Adrenal gland (tissue), 9 donors: ENCODE measurements at regions not wholly inside any gene's neighbourhood (a gene's known extent, or its start where the extent isn't known, plus 50 kb on each side); places are given as distances from the start of the nearest gene placed in this dataset.
"Not testable (repeated sequence)": the region's sequence is repeated elsewhere in the genome, so short reads cannot be mapped to it uniquely, and the experiment has no call there.

ENCODE experiments used
- DNase-seq, 7 donors: peaks; one replicate each; pipeline ENCODE4 v3.0.0-alpha.2; 2019 to 2020
- H3K27ac ChIP-seq, 5 donors: fragments of 200-600 bp; sonication (generic) in 4 of 5; 1 replicate in 3 of 5; 2 replicates in 2 of 5; pipeline versions ENCODE4 v1.5.1 to v1.8.0; 2016 to 2020; ENCODE audit warnings: mild to moderate bottlenecking in 1 of 5
- H3K27me3 ChIP-seq: fragments of 200-600 bp; 2 replicates; pipeline ENCODE4 v1.8.0; 2021
- H3K36me3 ChIP-seq, 2 donors: fragments of 200-600 bp; replicated peaks in 1 of 2; 1 replicate in 1 of 2; 2 replicates in 1 of 2; pipeline versions ENCODE4 v1.5.1 to v1.8.0; 2018 to 2022
- H3K4me1 ChIP-seq, 2 donors: fragments of 200-600 bp; replicated peaks in 1 of 2; 1 replicate in 1 of 2; 2 replicates in 1 of 2; pipeline versions ENCODE4 v1.5.1 to v1.8.0; 2018 to 2021
- H3K4me3 ChIP-seq, 4 donors: fragments of 200-600 bp; sonication (generic) in 3 of 4; one replicate each; pipeline ENCODE4 v1.5.1; 2016 to 2018
- H3K9me3 ChIP-seq, 3 donors: fragments of 200-600 bp; sonication (generic) in 1 of 3; replicated peaks in 1 of 3; 1 replicate in 2 of 3; 2 replicates in 1 of 3; pipeline versions ENCODE4 v1.5.1 to v1.8.0; 2016 to 2021
- WGBS, 4 donors: extraction: QIAGEN DNeasy Blood & Tissue Kit in 2 of 4; methylation state at CpG; one replicate each; pipeline versions ENCODE4 v1.1.5 to v1.1.7; 2013 to 2017; 5-methylcytosine and 5-hydroxymethylcytosine counted together
- intact Hi-C, 2 donors: fragments of 100-400 bp; cut with DNase I; formaldehyde crosslinking; loops; one replicate each; pipeline versions ENCODE4 v1.14.1 to v1.15.0; 2022 to 2023
- TF ChIP-seq, protein P1 (sequence below), 6 experiments: fragments of 450-650 bp in 4 of 6; fragments of 200-600 bp in 2 of 6; sonication (generic) in 1 of 6; IDR thresholded peaks; 1 replicate in 5 of 6; 2 replicates in 1 of 6; pipeline versions ENCODE4 v1.5.1 to v1.8.0; 2016 to 2021; ENCODE audit warnings: antibody characterized with exemption in 6 of 6, mild to moderate bottlenecking in 2 of 6, moderate library complexity in 1 of 6
- donor health status: healthy with polysubstance abuse.
- donor health status: Bipolar disorder and iron deficiency.
- donor health status: DM: yes; HTN: yes; CAD: no.
- donor health status: DM: no; HTN: no; CAD: no.
- donor health status: DM: no; HTN: no; CAD: no.

DNA sequence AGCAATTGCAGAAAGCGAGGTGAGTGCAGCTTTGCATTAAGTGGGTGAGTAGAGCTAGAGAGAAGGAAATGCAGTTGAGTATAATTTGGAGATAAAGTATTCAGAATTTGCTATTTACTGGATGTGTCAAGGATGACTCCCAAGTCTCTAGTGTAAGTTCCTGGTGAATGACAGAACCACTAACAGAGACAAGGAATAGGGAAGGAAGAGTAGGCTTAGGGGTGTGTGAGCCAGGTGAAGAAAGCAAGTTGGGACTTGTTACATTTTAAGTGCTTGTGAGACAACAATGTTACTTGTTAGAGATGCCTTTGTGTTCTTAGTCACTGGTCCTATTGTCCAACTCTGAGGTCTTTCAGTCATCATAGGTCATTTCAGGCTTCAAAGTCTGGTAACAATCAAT is 70.8 kb downstream of the TBC1D26 start:
- WGBS, 4 donors = 92 to 100% (median 95%) methylated on average over 1 of the region's 1 CpG
- H3K27ac ChIP-seq, H3K36me3 ChIP-seq, H3K9me3 ChIP-seq, intact Hi-C loops, H3K4me1 ChIP-seq, DNase-seq, H3K4me3 ChIP-seq, H3K27me3 ChIP-seq: not testable (repeated sequence)

DNA sequence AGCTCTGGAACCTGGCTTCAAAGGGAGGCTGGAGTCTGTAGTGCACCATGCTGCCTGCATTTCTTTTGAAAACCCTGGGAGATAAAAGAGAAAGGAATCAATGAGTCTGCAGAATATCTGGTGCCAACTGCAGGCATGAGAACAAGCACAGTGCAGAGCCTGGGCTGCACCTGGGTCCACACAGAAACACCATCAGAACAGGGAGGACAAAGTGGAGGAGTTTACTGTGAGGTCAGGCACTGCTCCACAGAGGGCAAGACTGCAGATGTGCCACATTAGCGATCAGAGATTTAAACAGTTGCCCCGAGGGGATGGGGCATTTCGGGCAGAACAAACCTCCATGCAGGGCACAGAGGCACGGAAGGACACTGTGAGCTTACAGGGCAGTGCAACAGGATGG is 74.7 kb downstream of the TBC1D26 start:
- 67 to 88% (median 72%) methylated on average over 2 to 3 of the region's 4 CpGs for WGBS, 4 donors
- intact Hi-C loops = not testable (repeated sequence)

DNA sequence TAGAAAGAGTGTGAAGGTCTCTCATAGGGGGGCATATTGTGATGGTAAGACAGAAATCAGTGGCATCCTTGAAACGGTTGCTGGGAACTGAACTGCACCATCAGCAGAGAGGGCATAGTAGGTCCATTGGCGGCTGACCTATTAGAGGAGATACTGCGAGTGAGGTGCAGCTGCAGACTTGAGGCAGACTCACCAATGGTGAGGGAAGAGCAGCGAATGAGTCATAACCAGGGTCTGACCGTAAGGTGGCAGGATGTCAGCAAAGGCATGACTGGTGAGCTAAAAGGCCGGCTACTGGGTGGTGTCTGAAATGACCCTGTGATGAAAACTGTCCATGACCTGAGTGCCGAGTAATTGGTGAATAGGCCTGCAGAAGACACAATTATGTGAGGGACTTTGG is 81.3 kb downstream of the TBC1D26 start:
- H3K36me3 ChIP-seq, H3K9me3 ChIP-seq, intact Hi-C loops, DNase-seq, H3K4me3 ChIP-seq, H3K27me3 ChIP-seq, H3K27ac ChIP-seq, H3K4me1 ChIP-seq: not testable (repeated sequence)
- WGBS, 4 donors = 65 to 80% (median 76%) methylated on average over 2 to 6 of the region's 7 CpGs

More for the DNA sequence above, 74.7 kb downstream of the TBC1D26 start:
- not testable (repeated sequence) for H3K4me3 ChIP-seq, H3K27me3 ChIP-seq, H3K36me3 ChIP-seq, H3K4me1 ChIP-seq, H3K27ac ChIP-seq, DNase-seq, H3K9me3 ChIP-seq

DNA sequence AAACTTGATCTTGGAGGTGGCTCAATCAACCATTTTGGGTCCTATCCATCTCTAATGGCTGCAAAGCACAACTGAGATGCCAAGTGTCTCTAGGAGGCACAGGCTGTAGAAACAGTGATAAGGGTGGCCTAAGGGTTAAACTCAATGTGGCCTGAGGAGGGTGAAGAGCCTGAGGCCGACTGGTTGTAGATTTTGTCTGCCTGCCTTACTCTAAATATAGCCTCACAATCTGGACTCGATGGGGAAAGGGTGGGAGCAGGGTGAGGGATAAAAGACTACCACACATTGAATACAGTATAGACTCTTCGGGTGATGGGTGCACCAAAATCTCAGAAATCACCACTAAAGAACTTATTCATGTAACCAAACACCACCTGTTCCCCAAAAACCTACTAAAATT is 81.9 kb downstream of the TBC1D26 start:
- intact Hi-C loops = not testable (repeated sequence)

DNA sequence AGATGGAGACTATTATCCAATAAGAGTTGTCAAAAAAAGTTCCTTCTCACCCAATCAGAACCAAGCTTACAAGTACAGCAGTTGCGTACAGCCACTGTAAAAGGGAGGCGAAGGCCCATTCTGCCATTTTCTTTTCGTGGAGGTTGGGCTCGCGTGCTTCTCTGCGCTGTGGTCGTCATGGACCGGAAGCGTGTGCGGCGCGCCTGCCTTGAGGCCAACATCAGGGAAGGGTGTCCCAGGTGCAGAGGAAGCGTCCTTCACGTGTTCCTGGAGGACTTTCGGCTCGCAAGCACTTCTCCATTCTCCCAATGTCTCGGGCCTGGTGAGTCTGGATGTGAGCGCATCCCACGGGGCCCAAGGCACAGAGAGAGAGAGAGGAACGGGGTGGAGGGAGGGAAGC is 85.8 kb downstream of the TBC1D26 start:
- 96 to 99% (median 97%) methylated on average over 13 to 17 of the region's 20 CpGs for WGBS, 4 donors
- H3K4me3 ChIP-seq, intact Hi-C loops, DNase-seq, H3K9me3 ChIP-seq, H3K4me1 ChIP-seq, H3K27ac ChIP-seq, H3K36me3 ChIP-seq, H3K27me3 ChIP-seq: not testable (repeated sequence)

More for the DNA sequence above, 81.9 kb downstream of the TBC1D26 start:
- not testable (repeated sequence) for H3K9me3 ChIP-seq, H3K4me1 ChIP-seq, H3K36me3 ChIP-seq, DNase-seq, H3K27me3 ChIP-seq, H3K27ac ChIP-seq, H3K4me3 ChIP-seq
- 53 to 68% (median 64%) methylated on average over 3 of the region's 3 CpGs for WGBS, 4 donors

DNA sequence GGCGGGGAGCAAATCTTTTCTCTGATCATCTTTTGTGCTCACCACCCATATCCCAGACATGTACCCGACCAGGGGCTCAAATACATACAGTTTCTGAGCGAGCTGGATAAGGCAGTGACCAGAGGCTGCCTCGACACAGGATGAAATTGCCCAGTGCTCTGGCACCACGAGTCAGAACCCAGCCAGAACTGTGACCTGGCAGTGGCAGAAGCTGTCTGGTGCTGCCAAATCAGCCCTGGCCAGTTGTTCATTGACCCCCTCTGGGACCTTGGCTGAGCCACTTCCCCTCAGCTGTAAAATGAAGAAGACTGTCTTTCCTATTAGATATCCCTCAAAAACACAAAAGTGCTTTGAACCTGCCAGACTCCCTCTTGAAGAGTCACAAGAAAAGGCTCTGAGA is 90.2 kb downstream of the TBC1D26 start:
- not testable (repeated sequence) for H3K4me1 ChIP-seq, H3K36me3 ChIP-seq, H3K4me3 ChIP-seq, H3K27ac ChIP-seq, DNase-seq, H3K9me3 ChIP-seq, H3K27me3 ChIP-seq
- intact Hi-C loops = loop anchor here in 1 of 2 donors (10.0 kb wide), 1 partner anchor 173 kb away; the partner anchor contains the start of genes TTC19 and ZSWIM7
- WGBS, 4 donors = 17 to 83% (median 64%) methylated on average over 1 to 5 of the region's 5 CpGs

DNA sequence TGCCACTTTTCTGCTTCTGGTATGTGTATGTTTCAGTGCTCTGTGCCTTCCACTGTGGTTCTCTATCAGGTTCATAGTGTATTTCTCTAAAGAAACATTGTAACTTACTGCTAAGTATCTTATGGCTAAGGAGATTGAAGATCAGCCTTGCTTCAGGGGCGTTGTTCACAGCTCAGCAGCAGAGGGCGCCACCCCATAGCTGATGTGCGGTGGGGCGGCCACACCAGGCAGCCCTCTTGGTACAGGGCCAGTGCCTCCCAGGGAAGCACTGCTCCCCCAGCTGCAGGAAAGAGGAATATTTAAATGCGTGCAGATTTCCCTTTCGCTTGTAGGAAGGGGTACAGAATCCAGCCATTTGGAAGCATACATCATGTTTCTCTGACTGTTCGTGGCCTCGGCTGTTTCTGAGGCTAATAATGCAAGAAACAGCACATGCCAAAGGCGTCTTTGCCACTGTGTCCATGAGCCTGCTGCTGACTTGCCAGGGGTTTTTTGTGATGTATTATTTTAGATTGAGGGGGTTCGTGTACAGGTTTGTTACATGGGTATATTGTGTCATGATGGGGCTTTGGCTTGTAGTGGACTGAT is 96.7 kb downstream of the TBC1D26 start:
- H3K4me1 ChIP-seq, H3K27me3 ChIP-seq, H3K27ac ChIP-seq, H3K36me3 ChIP-seq, H3K9me3 ChIP-seq: not testable (repeated sequence)
- intact Hi-C loops = loop anchor here in 1 of 2 donors (10.0 kb wide), 1 partner anchor 166 kb away; the partner anchor contains the start of genes TTC19 and ZSWIM7
- H3K4me3 ChIP-seq = peak overlapping the region in 1 of 4 donors; percentile 33
- peak; percentile 73 to 92 (median 84) for DNase-seq
- TF ChIP-seq, protein P1, sequence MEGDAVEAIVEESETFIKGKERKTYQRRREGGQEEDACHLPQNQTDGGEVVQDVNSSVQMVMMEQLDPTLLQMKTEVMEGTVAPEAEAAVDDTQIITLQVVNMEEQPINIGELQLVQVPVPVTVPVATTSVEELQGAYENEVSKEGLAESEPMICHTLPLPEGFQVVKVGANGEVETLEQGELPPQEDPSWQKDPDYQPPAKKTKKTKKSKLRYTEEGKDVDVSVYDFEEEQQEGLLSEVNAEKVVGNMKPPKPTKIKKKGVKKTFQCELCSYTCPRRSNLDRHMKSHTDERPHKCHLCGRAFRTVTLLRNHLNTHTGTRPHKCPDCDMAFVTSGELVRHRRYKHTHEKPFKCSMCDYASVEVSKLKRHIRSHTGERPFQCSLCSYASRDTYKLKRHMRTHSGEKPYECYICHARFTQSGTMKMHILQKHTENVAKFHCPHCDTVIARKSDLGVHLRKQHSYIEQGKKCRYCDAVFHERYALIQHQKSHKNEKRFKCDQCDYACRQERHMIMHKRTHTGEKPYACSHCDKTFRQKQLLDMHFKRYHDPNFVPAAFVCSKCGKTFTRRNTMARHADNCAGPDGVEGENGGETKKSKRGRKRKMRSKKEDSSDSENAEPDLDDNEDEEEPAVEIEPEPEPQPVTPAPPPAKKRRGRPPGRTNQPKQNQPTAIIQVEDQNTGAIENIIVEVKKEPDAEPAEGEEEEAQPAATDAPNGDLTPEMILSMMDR (IDR thresholded peaks at IDR 0.05) = peak; percentile 79 to 96 (median 92)
- 5 to 11% (median 7%) methylated on average over 5 to 10 of the region's 10 CpGs for WGBS, 4 donors

DNA sequence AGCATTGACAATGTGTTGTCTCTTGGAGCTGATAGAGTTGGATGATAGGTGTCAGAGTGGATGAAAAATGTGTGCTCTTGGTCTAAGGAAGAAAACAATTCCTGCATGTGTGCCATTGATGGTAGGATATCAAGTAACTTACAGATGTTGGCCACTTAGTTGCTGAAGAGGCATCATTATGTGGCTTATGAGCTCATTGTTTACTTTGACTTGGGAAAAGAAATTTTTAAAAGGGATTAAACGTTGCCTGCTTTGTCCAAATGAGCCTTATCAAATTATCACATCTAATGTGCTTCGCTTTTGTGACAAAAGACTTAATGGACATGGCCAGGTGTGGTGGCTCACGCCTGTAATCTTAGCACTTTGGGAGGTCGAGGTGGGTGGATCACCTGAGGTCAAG is 98.1 kb downstream of the TBC1D26 start:
- DNase-seq, H3K27ac ChIP-seq, H3K27me3 ChIP-seq, H3K4me1 ChIP-seq, intact Hi-C loops, H3K9me3 ChIP-seq, H3K36me3 ChIP-seq, H3K4me3 ChIP-seq: not testable (repeated sequence)
- WGBS, 4 donors = 73 to 86% (median 80%) methylated on average over 4 of the region's 4 CpGs

DNA sequence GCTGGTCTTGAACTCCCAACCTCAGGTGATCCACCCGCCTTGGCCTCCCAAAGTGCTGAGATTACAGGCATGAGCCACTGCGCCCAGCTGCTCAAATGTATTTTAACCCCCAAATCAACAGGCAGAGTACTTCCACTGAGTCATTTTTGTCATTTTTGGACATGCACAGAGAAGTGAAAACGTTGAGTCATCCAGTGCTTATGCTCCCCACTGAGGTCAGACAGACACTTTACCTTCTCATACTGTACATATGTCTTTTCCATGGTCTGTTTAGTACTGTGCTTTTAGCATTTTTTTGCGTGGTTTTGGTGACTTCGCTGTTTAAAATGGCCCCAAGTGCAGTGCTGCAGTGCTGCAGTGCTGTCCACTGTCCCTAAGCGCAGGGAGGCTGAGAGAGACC is 99.1 kb downstream of the TBC1D26 start:
- H3K4me1 ChIP-seq, H3K27me3 ChIP-seq, H3K9me3 ChIP-seq, DNase-seq, H3K27ac ChIP-seq, intact Hi-C loops, H3K36me3 ChIP-seq, H3K4me3 ChIP-seq: not testable (repeated sequence)
- WGBS, 4 donors = 54 to 71% (median 66%) methylated on average over 6 of the region's 6 CpGs

DNA sequence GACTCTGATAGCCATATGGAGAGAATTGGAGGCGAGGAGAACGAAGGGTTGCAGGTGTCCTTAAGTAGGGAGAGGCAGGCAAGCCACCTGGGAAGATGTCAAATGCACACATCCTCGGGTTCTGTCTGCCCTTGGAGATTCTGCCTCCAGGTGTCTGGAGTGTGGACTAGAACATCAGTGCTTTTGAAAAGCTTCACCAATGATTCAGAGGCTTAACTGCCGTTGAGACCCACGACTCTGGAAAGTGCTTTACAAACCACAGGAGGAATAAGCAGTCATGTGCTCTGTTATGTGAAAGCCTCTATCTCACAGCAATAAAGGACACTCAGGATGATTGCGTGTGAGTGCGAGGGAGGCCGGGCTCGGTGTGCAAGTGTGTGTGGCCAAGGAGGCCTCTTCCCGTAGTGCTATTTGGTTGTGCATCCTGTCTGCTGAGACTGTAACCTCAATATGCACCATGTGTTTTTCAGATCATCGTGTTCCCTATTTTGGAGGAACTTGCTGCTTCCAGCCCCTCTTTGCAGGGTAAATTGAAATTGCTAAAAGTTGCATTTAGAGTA is 100.9 kb downstream of the TBC1D26 start:
- 77 to 88% (median 80%) methylated on average over 11 of the region's 11 CpGs for WGBS, 4 donors
- intact Hi-C loops, H3K27ac ChIP-seq, H3K27me3 ChIP-seq, H3K4me3 ChIP-seq, H3K4me1 ChIP-seq, H3K36me3 ChIP-seq, DNase-seq, H3K9me3 ChIP-seq: not testable (repeated sequence)
